Suppressor macrophage treated with lipopolysaccharide for 4 hours (primary cell): ENCODE measurements at regions not wholly inside any gene's neighbourhood (a gene's known extent, or its start where the extent isn't known, plus 50 kb on each side); places are given as distances from the start of the nearest gene placed in this dataset.
"Not testable (repeated sequence)": the region's sequence is repeated elsewhere in the genome, so short reads cannot be mapped to it uniquely, and the experiment has no call there.

Experiments
- DNase-seq: peaks from one replicate; pipeline ENCODE4 v3.0.0-alpha.2; 2020

DNA sequence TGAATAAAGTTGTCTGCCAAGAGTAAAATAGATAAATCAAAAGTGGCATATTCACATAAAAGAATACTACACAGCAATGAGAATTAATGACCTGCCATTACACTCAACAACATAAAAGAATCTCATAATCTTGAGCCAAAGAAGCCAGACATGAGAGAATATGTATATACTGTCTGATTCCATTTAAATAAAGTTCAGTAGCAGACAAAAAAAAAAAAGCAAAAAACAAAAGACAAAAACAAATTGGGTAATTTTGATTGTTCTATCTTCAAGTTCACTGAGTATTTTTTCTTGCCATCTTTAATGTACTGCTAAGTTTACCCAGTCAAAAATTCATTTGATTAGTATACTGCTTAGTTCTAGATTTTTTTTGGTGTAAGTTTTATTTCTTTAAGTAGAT lies 87.9 kb upstream of the TRPC7 start:
- no peak for DNase-seq

- DNase-seq: not testable (repeated sequence)
Observed at GRCh38 chr5:136447576-136447975, 82.2 kb upstream of the TRPC7 start.

DNA sequence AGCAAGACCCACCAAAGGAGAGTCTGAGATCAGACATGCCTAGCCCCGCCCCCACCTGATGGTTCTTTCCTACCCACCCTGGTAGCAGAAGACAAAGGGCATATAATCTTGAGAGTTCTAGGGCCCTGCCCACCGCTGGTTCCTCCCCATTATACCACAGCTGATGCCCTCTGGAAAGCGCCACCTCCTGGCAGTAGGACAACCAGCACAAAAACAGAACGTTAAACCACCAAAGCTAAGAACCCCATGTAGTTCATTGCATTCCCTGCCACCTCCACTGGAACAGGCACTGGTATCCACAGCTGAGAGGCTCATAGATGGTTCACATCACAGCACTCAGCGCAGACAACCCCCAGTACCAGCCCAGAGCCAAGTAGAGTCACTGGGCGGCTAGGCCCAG lies 81.2 kb upstream of the TRPC7 start:
- DNase-seq: no peak

DNA sequence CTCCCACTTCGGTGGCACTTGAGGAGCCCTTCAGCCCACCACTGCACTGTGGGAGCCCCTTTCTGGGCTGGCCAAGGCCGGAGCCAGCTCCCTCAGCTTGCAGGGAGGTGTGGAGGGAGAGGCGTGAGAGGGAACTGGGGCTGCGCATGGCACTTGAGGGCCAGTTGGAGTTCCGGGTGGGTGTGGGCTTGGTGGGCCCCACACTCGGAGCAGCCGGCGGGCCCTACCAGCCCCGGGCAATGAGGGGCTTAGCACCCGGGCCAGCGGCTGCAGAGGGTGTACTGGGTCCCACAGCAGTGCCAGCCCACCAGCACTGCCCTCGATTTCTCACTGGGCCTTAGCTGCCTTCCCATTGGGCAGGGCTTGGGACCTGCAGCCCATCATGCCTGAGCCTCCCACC lies 78.8 kb upstream of the TRPC7 start:
- not testable (repeated sequence) for DNase-seq

DNA sequence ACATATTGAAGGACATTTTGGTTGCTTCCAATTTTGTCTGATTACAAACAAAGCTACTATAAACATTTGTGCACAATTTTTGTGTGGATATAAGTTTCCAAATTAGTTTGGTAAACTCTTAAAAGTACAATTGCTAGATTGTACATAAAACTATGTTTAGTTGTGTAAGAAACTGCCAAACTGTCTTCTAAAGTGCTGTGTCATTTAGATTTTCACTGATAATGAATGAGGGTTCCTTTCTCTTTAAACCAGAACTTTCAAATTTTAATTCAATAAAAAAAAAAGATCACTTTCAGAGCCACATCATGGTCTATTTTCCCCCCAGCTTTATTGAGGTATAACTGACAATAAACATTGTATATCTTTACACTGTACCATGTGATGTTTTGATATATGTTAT lies 74.0 kb upstream of the TRPC7 start:
- DNase-seq: no peak

GRCh38 chr5:136435946-136436543 lies 70.7 kb upstream of the TRPC7 start:
- no peak for DNase-seq

DNA sequence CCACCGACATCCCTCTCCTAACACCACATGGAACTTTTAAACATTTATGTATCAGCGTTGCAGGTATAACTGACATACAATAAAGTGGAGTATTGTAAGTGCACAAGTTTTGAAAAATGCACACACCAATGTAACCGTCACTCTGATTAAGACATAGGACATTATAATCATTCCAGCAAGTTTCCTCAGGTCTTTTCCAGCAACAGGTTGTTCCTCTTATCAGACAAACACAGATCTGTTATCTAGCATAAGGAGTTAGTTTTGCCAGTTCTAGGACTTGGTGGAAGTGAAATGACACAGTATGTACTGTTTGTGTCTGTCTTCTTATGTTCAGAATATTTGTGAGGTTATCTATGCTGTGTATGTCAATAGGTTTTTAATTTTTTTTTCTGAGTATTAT lies 69.5 kb upstream of the TRPC7 start:
- DNase-seq: no peak

DNA sequence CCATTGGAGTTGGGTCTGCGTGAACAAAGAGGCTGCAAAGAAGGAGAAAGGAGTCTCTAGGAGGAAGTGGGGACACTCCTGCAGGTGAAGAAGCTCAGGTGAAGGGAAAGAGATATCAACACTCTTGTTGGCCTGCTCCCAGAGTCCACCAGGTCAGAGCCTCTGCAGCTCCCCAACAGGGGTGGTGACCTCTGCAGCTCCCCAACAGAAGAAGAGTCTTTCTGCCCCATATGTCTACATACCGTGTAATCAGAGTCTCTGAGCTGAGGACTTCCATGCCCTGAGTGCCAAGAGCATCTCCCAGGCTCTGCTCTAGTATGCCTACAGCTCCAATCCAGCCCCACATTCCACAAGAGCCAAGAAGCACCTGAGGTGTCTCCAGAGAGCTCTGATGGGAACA lies 67.4 kb upstream of the TRPC7 start:
- no peak for DNase-seq

- DNase-seq: no peak
Observed at GRCh38 chr5:136430081-136430480, 64.7 kb upstream of the TRPC7 start.

- no peak for DNase-seq
Observed at GRCh38 chr5:136427426-136427825, 62.1 kb upstream of the TRPC7 start.

GRCh38 chr5:136425921-136426320 lies 60.6 kb upstream of the TRPC7 start:
- DNase-seq: no peak

DNA sequence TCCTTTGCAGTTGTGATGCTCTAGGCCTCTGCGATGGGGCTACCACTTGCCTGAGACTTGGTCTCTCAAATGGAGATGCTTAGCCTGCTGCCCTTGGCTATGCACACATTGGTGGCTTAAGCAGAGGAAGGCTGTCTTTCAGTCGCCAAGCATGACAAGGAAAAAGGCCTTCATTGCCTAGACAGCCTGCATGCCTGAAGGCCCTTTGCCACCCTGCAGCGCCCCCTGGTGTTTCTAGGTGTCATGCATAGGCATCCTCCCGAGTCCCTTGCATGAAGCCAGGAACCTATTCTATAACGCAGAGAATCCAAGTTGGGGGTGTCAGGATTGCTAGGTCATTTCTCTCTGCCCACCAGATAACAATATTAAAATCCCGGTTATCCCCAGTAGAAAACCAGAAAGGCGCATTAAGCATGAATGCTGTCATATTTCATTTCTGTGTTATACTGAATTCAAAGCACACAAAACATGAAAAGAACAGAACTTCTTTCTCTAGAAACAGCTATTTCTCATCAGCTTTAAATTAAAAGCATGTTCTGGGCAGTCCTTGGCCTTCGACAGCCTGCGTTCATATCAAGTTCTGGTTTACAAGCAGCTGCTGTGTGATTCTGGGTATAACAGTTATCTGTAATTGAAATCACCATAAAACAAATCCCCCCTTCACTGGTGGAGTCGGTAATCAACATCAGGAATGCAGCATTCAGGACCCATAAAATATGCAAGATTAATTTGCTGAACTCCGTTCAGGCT lies 59.7 kb upstream of the TRPC7 start:
- peak; percentile 74 for DNase-seq

GRCh38 chr5:136423944-136424606 lies 58.7 kb upstream of the TRPC7 start:
- DNase-seq: no peak

DNA sequence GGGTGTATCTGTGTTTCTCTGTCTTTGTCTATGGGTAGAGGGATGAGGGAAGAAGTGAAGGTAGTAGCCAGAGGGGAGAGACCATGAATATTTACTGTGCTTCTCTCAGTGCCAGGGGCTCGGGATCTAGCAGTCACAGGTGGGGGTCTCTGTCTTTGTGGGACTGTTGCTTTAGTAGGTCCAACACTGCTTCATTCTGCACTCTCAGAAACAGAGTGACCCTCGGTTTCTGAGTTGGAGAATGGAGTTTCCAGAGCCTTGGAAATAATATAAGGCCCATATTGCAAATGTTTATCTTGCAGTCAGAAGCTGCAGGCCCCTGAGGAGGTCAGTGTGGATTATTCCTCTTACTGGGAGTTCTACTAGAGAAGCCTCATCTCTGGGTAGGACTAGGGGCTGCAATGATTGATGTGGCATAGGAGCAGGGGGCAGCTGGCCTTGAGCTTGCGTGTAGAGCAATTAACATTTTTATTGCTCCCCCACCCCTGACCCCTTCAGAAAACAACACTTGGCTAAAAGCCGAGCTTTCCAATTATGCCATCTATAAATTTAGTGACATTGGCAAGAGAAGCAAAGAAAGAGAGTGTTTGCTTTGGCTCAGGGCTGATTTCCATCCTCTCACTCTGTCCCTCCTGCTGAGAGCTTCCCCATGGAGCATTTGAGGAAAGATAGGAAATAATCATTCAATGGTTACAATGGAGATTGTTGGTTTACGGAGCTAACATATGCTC lies 55.0 kb upstream of the TRPC7 start:
- DNase-seq: no peak

- no peak for DNase-seq
Observed at GRCh38 chr5:136418301-136418700, 53.0 kb upstream of the TRPC7 start.
